ENCODE measurements at regions not wholly inside any gene's neighbourhood (a gene's known extent, or its start where the extent isn't known, plus 50 kb on each side); places are given as distances from the start of the nearest gene placed in this dataset.

DNA sequence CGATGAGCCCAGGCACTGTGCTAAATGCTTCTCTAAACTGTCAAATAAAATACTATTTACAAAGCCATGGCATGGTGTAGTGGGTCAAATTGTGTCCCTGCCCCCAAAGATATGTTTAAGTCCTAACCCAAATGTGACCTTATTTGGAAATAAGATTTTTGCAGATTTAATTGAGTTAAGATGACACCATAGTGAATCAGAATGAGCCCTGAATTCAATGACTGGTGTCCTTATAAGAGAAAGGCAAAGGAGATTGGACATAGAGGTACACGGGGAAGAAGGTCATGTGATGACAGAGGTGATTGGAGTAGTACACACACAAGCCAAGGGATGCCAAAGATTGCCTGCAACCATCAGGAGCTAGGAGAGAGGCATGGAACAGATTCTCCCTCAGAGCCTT lies 121.6 kb upstream of the VEPH1 start:
- Histone ChIP-seq H3K4me2 (ENCODE audit: low read length) (no peak overlapping the region), H3K27ac (ENCODE audit: low read depth, low read length, poor library complexity, severe bottlenecking) (no peak overlapping the region), H3K27me3 (ENCODE audit: insufficient read depth, low read length) (no peaks in the 10 kb centered on the region), H3F3A (ENCODE audit: insufficient read depth, low read length) (no peaks in the 10 kb centered on the region), H3K4me1 (ENCODE audit: insufficient read depth, low read length, severe bottlenecking) (no peaks in the 10 kb centered on the region), H3K4me3 (ENCODE audit: low read depth, low read length, poor library complexity, severe bottlenecking) (no peak overlapping the region), H4K20me1 (ENCODE audit: insufficient read depth, low read length) (no peaks in the 10 kb centered on the region), H3K9me3 (ENCODE audit: low read length) (no peaks in the 10 kb centered on the region), H2AFZ (ENCODE audit: low read length) (no peak overlapping the region), H3K79me2 (ENCODE audit: insufficient read depth, low read length) (no peaks in the 10 kb centered on the region), H3K9me2 (ENCODE audit: low read depth, low read length) (no peaks in the 10 kb centered on the region), H3K9ac (ENCODE audit: low read length) (no peak overlapping the region), H3K36me3 (ENCODE audit: insufficient read depth, low read length) (no peaks in the 10 kb centered on the region)
- TF ChIP-seq EZH2 (IDR thresholded peaks at IDR 0.05; ENCODE audit: borderline replicate concordance, low read length) = no peak
- TF ChIP-seq, protein P1, sequence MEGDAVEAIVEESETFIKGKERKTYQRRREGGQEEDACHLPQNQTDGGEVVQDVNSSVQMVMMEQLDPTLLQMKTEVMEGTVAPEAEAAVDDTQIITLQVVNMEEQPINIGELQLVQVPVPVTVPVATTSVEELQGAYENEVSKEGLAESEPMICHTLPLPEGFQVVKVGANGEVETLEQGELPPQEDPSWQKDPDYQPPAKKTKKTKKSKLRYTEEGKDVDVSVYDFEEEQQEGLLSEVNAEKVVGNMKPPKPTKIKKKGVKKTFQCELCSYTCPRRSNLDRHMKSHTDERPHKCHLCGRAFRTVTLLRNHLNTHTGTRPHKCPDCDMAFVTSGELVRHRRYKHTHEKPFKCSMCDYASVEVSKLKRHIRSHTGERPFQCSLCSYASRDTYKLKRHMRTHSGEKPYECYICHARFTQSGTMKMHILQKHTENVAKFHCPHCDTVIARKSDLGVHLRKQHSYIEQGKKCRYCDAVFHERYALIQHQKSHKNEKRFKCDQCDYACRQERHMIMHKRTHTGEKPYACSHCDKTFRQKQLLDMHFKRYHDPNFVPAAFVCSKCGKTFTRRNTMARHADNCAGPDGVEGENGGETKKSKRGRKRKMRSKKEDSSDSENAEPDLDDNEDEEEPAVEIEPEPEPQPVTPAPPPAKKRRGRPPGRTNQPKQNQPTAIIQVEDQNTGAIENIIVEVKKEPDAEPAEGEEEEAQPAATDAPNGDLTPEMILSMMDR (IDR thresholded peaks at IDR 0.05; ENCODE audit: low read length) = no peak

DNA sequence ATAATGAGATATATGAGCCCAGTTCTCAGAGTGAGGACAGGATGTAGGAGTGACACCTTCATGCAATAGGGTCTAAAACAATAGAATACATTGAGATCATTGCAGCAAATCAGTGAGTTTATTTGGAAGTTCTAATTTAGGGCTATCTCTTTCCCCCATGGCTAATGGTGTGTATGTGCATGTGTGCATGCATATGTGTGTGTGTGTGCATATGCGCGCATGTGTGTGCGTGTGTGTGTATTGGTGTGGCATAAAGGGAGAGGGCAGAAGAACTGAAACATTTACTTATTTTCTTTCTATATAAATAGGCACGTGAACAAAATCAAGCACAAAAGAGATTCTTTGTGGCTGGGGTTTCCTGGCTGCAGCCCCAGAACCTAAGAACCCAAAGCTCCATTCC lies 115.7 kb upstream of the VEPH1 start:
- Histone ChIP-seq H3K27ac (ENCODE audit: low read depth, low read length, poor library complexity, severe bottlenecking) (no peak overlapping the region), H3K79me2 (ENCODE audit: insufficient read depth, low read length) (no peaks in the 10 kb centered on the region), H3K4me3 (ENCODE audit: low read depth, low read length, poor library complexity, severe bottlenecking) (no peak overlapping the region), H3K9ac (ENCODE audit: low read length) (no peak overlapping the region), H2AFZ (ENCODE audit: low read length) (no peak overlapping the region), H3K36me3 (ENCODE audit: insufficient read depth, low read length) (no peaks in the 10 kb centered on the region), H3K9me3 (ENCODE audit: low read length) (no peaks in the 10 kb centered on the region), H3K9me2 (ENCODE audit: low read depth, low read length) (no peaks in the 10 kb centered on the region), H3K4me2 (ENCODE audit: low read length) (no peak overlapping the region), H3K4me1 (ENCODE audit: insufficient read depth, low read length, severe bottlenecking) (no peaks in the 10 kb centered on the region), H3K27me3 (ENCODE audit: insufficient read depth, low read length) (no peaks in the 10 kb centered on the region; the same call in 1 of the 2 replicates), H4K20me1 (ENCODE audit: insufficient read depth, low read length) (no peaks in the 10 kb centered on the region), H3F3A (ENCODE audit: insufficient read depth, low read length) (no peaks in the 10 kb centered on the region)
- TF ChIP-seq, protein P1 (IDR thresholded peaks at IDR 0.05; ENCODE audit: low read length) = no peak
- TF ChIP-seq EZH2 (IDR thresholded peaks at IDR 0.05; ENCODE audit: borderline replicate concordance, low read length) = no peak

DNA sequence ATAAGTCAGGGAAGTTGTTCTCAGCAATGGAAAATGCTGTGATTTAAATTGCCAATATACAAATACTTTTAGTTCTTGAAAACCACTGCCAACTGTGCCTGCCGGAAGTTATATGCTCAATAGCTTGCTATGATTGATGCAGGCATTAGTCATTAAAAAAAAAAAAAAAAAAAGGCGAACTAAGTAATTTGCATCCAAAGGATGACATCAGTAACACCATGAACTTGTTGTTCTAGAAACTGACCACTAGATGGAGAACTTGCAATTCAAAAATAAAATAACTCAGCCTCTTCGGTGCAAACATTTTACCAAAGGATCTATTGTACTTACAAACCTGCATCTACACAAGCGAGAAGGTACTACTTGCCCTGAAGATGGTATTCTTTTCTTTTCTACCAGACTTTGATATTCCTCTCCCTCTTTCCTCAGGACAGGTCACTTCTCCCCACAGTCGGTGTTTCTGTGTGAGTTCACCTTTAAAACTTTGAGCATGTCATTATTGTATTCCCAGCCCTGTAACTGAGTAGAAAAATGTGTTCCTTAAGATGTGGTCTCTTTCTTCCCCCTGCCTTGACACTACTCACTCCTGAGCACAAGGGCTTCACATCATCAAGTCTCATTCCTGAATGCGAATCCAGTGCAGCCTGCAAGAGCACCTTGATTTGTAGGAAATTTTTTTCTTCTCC lies 115.0 kb upstream of the VEPH1 start:
- H3K4me1 ChIP-seq (ENCODE audit: insufficient read depth, low read length, severe bottlenecking) = no peaks in the 10 kb centered on the region
- H3K27ac ChIP-seq (ENCODE audit: low read depth, low read length, poor library complexity, severe bottlenecking) = no peak overlapping the region
- H3K36me3 ChIP-seq (ENCODE audit: insufficient read depth, low read length) = no peaks in the 10 kb centered on the region
- H3K4me2 ChIP-seq (ENCODE audit: low read length) = no peak overlapping the region
- H2AFZ ChIP-seq (ENCODE audit: low read length) = no peak overlapping the region
- H3K27me3 ChIP-seq (ENCODE audit: insufficient read depth, low read length) = no peaks in the 10 kb centered on the region; the same call in 1 of the 2 replicates
- H3K79me2 ChIP-seq (ENCODE audit: insufficient read depth, low read length) = no peaks in the 10 kb centered on the region
- H3K4me3 ChIP-seq (ENCODE audit: low read depth, low read length, poor library complexity, severe bottlenecking) = no peak overlapping the region
- H3F3A ChIP-seq (ENCODE audit: insufficient read depth, low read length) = no peaks in the 10 kb centered on the region
- no peaks in the 10 kb centered on the region for H4K20me1 ChIP-seq (ENCODE audit: insufficient read depth, low read length)
- H3K9me2 ChIP-seq (ENCODE audit: low read depth, low read length) = no peaks in the 10 kb centered on the region
- TF ChIP-seq, protein P1 (IDR thresholded peaks at IDR 0.05; ENCODE audit: low read length) = peak; percentile 76
- TF ChIP-seq EZH2 (IDR thresholded peaks at IDR 0.05; ENCODE audit: borderline replicate concordance, low read length) = no peak
- no peaks in the 10 kb centered on the region for H3K9me3 ChIP-seq (ENCODE audit: low read length)
- no peak overlapping the region for H3K9ac ChIP-seq (ENCODE audit: low read length)
